ENCODE measurements at regions not wholly inside any gene's neighbourhood (a gene's known extent, or its start where the extent isn't known, plus 50 kb on each side); places are given as distances from the start of the nearest gene placed in this dataset.
"Not testable (repeated sequence)": the region's sequence is repeated elsewhere in the genome, so short reads cannot be mapped to it uniquely, and the experiment has no call there.

DNA sequence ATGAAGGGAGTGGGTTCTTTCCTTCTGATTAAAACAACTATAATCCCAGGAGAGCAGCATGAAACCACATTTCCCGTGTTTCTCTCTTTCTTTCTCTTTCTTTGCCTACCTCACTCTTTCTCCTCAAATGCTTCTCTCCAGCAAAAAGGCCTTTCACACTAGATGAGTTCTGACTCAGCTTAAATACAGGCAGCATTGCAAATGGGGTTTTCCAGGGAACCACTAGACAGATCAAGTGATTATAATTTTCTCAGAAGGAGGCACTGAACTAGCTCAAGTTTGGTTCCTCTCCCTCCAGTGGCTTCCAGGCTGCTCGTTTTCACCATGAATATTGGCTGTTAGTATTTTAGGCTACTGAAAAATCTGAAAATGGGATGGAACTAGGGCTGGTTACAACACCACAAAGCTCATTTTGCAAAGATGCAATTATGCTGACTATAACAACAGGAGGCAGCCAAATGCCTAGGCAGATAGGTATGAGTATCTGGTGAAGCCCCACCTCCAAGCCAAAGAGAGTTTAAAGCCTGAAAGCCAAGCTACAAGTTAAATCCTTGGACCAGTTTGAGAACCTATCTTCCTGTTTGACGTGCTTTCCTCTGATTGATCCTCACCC is 260.0 kb downstream of the MMUT start (continued):
- no peak for TF ChIP-seq PPARA (CRISPR knock-in tag; IDR thresholded peaks at IDR 0.05; ENCODE audit: borderline replicate concordance)
- no peak for TF ChIP-seq OSR1 (CRISPR knock-in tag; IDR thresholded peaks at IDR 0.05)
- TF ChIP-seq ARNTL (CRISPR knock-in tag; IDR thresholded peaks at IDR 0.05; ENCODE audit: borderline replicate concordance, low read depth): no peak
- TF ChIP-seq, protein P1, sequence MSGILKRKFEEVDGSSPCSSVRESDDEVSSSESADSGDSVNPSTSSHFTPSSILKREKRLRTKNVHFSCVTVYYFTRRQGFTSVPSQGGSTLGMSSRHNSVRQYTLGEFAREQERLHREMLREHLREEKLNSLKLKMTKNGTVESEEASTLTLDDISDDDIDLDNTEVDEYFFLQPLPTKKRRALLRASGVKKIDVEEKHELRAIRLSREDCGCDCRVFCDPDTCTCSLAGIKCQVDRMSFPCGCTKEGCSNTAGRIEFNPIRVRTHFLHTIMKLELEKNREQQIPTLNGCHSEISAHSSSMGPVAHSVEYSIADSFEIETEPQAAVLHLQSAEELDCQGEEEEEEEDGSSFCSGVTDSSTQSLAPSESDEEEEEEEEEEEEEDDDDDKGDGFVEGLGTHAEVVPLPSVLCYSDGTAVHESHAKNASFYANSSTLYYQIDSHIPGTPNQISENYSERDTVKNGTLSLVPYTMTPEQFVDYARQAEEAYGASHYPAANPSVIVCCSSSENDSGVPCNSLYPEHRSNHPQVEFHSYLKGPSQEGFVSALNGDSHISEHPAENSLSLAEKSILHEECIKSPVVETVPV (CRISPR knock-in tag; IDR thresholded peaks at IDR 0.05): no peak
- TF ChIP-seq RARB (CRISPR knock-in tag; IDR thresholded peaks at IDR 0.05): no peak

DNA sequence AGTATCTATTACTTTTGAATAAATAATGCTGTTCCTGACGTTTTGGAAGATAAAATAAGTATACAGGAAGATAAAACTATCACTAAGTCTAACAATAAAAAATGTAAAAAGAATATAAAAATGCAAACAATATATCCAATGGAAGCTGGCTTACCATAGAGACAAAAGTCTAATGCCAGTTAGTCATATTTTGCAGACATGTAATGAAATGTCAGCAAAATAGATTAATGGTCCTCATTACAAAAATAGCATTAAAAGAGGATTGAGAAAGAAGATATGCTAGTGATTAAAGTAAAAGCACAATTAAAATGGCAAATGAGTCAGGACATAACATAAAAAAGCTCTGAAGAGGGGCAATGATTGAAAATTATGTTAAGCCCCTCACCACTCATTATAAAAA is 265.0 kb downstream of the MMUT start:
- TF ChIP-seq OSR1 (CRISPR knock-in tag; IDR thresholded peaks at IDR 0.05): no peak
- 0 out of 2 replicates have a peak, but pooled peaks have one; percentile 10 for TF ChIP-seq ISL1 (CRISPR knock-in tag; IDR thresholded peaks at IDR 0.05)
- TF ChIP-seq, protein P2, sequence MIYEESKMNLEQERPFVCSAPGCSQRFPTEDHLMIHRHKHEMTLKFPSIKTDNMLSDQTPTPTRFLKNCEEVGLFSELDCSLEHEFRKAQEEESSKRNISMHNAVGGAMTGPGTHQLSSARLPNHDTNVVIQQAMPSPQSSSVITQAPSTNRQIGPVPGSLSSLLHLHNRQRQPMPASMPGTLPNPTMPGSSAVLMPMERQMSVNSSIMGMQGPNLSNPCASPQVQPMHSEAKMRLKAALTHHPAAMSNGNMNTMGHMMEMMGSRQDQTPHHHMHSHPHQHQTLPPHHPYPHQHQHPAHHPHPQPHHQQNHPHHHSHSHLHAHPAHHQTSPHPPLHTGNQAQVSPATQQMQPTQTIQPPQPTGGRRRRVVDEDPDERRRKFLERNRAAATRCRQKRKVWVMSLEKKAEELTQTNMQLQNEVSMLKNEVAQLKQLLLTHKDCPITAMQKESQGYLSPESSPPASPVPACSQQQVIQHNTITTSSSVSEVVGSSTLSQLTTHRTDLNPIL (CRISPR knock-in tag; IDR thresholded peaks at IDR 0.05; ENCODE audit: low read depth): no peak
- TF ChIP-seq ZNF8 (CRISPR knock-in tag; IDR thresholded peaks at IDR 0.05): no peak
- TF ChIP-seq, protein P1 (CRISPR knock-in tag; IDR thresholded peaks at IDR 0.05): no peak
- TF ChIP-seq, protein P3, sequence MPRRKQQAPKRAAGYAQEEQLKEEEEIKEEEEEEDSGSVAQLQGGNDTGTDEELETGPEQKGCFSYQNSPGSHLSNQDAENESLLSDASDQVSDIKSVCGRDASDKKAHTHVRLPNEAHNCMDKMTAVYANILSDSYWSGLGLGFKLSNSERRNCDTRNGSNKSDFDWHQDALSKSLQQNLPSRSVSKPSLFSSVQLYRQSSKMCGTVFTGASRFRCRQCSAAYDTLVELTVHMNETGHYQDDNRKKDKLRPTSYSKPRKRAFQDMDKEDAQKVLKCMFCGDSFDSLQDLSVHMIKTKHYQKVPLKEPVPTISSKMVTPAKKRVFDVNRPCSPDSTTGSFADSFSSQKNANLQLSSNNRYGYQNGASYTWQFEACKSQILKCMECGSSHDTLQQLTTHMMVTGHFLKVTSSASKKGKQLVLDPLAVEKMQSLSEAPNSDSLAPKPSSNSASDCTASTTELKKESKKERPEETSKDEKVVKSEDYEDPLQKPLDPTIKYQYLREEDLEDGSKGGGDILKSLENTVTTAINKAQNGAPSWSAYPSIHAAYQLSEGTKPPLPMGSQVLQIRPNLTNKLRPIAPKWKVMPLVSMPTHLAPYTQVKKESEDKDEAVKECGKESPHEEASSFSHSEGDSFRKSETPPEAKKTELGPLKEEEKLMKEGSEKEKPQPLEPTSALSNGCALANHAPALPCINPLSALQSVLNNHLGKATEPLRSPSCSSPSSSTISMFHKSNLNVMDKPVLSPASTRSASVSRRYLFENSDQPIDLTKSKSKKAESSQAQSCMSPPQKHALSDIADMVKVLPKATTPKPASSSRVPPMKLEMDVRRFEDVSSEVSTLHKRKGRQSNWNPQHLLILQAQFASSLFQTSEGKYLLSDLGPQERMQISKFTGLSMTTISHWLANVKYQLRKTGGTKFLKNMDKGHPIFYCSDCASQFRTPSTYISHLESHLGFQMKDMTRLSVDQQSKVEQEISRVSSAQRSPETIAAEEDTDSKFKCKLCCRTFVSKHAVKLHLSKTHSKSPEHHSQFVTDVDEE (CRISPR knock-in tag; IDR thresholded peaks at IDR 0.05): no peak
- TF ChIP-seq RARB (CRISPR knock-in tag; IDR thresholded peaks at IDR 0.05): no peak
- TF ChIP-seq ZFP30 (CRISPR knock-in tag; IDR thresholded peaks at IDR 0.05): no peak
- no peak for TF ChIP-seq BACH2 (CRISPR knock-in tag; IDR thresholded peaks at IDR 0.05; ENCODE audit: borderline replicate concordance)
- ATAC-seq: no peak

DNA sequence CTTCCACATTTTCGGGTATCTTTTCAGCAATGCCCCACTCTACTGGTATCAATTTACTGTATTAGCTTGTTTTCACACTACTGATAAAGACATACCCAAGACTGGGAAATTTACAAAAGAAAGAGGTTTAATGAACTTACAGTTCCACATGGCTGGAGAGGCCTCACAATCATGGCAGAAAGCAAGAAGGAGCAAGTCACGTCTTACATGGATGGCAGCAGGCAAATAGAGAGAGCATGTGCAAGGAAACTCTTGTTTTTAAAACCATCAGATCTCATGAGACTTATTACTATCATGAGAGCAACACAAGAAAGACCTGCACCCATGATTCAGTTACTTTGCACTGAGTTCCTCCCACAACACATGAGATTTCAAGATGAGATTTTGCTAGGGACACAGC is 300.7 kb downstream of the MMUT start:
- not testable (repeated sequence) for ATAC-seq

DNA sequence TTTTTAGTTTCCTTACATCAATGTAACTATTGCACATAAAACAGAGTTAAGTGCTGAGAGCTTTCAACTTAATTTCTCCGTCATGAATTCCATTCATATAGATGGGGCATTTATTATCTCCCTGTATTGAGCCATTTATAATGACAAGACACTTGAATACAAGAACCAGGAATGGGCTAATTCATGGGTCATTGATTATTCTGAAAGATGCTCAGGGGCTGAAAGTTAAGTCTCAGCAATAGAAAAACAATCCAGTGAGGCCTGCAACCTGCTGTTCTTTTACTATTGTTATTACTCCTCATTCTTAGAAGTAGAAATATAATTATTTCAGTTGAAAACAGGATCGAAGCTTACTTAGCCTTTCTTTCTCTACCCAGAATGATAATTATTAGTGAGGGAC is 307.7 kb downstream of the MMUT start:
- no peak for TF ChIP-seq SNAI2 (CRISPR knock-in tag; IDR thresholded peaks at IDR 0.05)
- no peak for TF ChIP-seq ZNF70 (CRISPR knock-in tag; IDR thresholded peaks at IDR 0.05)
- TF ChIP-seq, protein P4, sequence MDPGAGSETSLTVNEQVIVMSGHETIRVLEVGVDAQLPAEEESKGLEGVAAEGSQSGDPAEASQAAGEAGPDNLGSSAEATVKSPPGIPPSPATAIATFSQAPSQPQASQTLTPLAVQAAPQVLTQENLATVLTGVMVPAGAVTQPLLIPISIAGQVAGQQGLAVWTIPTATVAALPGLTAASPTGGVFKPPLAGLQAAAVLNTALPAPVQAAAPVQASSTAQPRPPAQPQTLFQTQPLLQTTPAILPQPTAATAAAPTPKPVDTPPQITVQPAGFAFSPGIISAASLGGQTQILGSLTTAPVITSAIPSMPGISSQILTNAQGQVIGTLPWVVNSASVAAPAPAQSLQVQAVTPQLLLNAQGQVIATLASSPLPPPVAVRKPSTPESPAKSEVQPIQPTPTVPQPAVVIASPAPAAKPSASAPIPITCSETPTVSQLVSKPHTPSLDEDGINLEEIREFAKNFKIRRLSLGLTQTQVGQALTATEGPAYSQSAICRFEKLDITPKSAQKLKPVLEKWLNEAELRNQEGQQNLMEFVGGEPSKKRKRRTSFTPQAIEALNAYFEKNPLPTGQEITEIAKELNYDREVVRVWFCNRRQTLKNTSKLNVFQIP (CRISPR knock-in tag; IDR thresholded peaks at IDR 0.05; ENCODE audit: borderline replicate concordance, low read depth): no peak
- no peak for TF ChIP-seq CSDC2 (CRISPR knock-in tag; IDR thresholded peaks at IDR 0.05)
- TF ChIP-seq BACH2 (CRISPR knock-in tag; IDR thresholded peaks at IDR 0.05; ENCODE audit: borderline replicate concordance): no peak
- TF ChIP-seq ARNTL (CRISPR knock-in tag; IDR thresholded peaks at IDR 0.05; ENCODE audit: borderline replicate concordance, low read depth): no peak
- TF ChIP-seq ZC3H10 (CRISPR knock-in tag; IDR thresholded peaks at IDR 0.05): no peak
- no peak for TF ChIP-seq ESRRG (CRISPR knock-in tag; IDR thresholded peaks at IDR 0.05)
- TF ChIP-seq, protein P1 (CRISPR knock-in tag; IDR thresholded peaks at IDR 0.05): no peak

More for the DNA sequence above, 307.7 kb downstream of the MMUT start:
- no peak for ATAC-seq

All from SK-N-SH treated with all-trans-retinoic acid at 6 μM for 48 hours (cell line).